Right renal pelvis (tissue), 4 donors: ENCODE measurements at regions not wholly inside any gene's neighbourhood (a gene's known extent, or its start where the extent isn't known, plus 50 kb on each side); places are given as distances from the start of the nearest gene placed in this dataset.

Source experiments
- DNase-seq, 4 donors: peaks; one replicate each; pipeline ENCODE4 v3.0.0-alpha.2; 2013; ENCODE audit warnings: low read depth in 4 of 4, low spot score in 3 of 4, missing footprints in 1 of 4

- DNase-seq, result peak in 1 of 4 donors; percentile 2
Measured at GRCh38 chr1:218633238-218633988, 288.3 kb downstream of the TGFB2 start.

- DNase-seq, result no peak
Measured at GRCh38 chr1:218634212-218634611, 289.1 kb downstream of the TGFB2 start.

- DNase-seq, result no peak
Measured at GRCh38 chr1:218636548-218636947, 291.4 kb downstream of the TGFB2 start.

GRCh38 chr1:218640173-218640572, 295.0 kb downstream of the TGFB2 start:
- no peak for DNase-seq

- no peak for DNase-seq
Measured at GRCh38 chr1:218642033-218642948, 297.2 kb downstream of the TGFB2 start.

GRCh38 chr1:218643281-218643680, 298.1 kb downstream of the TGFB2 start:
- no peak for DNase-seq

GRCh38 chr1:218643926-218644325, 298.8 kb downstream of the TGFB2 start:
- DNase-seq, result no peak

GRCh38 chr1:218646288-218646687, 301.2 kb downstream of the TGFB2 start:
- no peak for DNase-seq

GRCh38 chr1:218656301-218657037, 311.3 kb downstream of the TGFB2 start:
- no peak for DNase-seq

- DNase-seq, result no peak
Measured at GRCh38 chr1:218658269-218658668, 313.1 kb downstream of the TGFB2 start.

- DNase-seq, result no peak
Measured at GRCh38 chr1:218658899-218659298, 313.8 kb downstream of the TGFB2 start.

- no peak for DNase-seq
Measured at GRCh38 chr1:218659911-218660677, 315.0 kb downstream of the TGFB2 start.

- DNase-seq, result no peak
Measured at GRCh38 chr1:218660678-218661053, 315.5 kb downstream of the TGFB2 start.

GRCh38 chr1:218661411-218661810, 316.3 kb downstream of the TGFB2 start:
- DNase-seq, result no peak

GRCh38 chr1:218664385-218665170, 319.4 kb downstream of the TGFB2 start:
- no peak for DNase-seq

- no peak for DNase-seq
Measured at GRCh38 chr1:218665221-218665620, 320.1 kb downstream of the TGFB2 start.

GRCh38 chr1:218666263-218666662, 321.1 kb downstream of the TGFB2 start:
- no peak for DNase-seq

GRCh38 chr1:218667781-218668516, 322.8 kb downstream of the TGFB2 start:
- peak in 3 of 4 donors; percentile 25 to 33 (median 31) for DNase-seq

- no peak for DNase-seq
Measured at GRCh38 chr1:218669431-218669830, 324.3 kb downstream of the TGFB2 start.
